HL-60 (cell line): ENCODE measurements at regions not wholly inside any gene's neighbourhood (a gene's known extent, or its start where the extent isn't known, plus 50 kb on each side); places are given as distances from the start of the nearest gene placed in this dataset.

ENCODE experiments used
- DNase-seq, 2 experiments: peaks; one replicate each; pipeline ENCODE4 v3.0.0-alpha.2; 2010 to 2020; ENCODE audit warnings: low read depth in 1 of 2, low spot score in 1 of 2
- H3K27ac ChIP-seq: fragments of 250-450 bp; sonication (Bioruptor Pico); replicated peaks from 2 replicates; pipeline ENCODE4 v1.5.1; 2020; ENCODE audit warnings: mild to moderate bottlenecking, moderate library complexity
- H3K27me3 ChIP-seq: fragments of 250-450 bp; sonication (Bioruptor Pico); 2 replicates; pipeline ENCODE4 v1.5.1; 2021; ENCODE audit warnings: mild to moderate bottlenecking, moderate library complexity; ENCODE audit not compliant: insufficient read depth, poor library complexity, severe bottlenecking
- H3K4me3 ChIP-seq: replicated peaks from 2 replicates; pipeline ENCODE4 v1.5.1; 2011; ENCODE audit warnings: mild to moderate bottlenecking, control low read depth, low read length; ENCODE audit not compliant: insufficient read depth
- GABPA ChIP-seq: IDR thresholded peaks from 2 replicates; pipeline ENCODE4 v1.6.1; 2012; ENCODE audit warnings: low read depth
- POLR2AphosphoS5 ChIP-seq: IDR thresholded peaks from 2 replicates; pipeline ENCODE4 v1.6.1; 2012; ENCODE audit warnings: low read depth
- SPI1 ChIP-seq: IDR thresholded peaks from 2 replicates; pipeline ENCODE4 v1.6.1; 2012; ENCODE audit warnings: low read depth, mild to moderate bottlenecking, borderline replicate concordance
- TF ChIP-seq, protein P1 (sequence below): IDR thresholded peaks from one replicate; pipeline ENCODE4 v1.5.1; 2011; ENCODE audit warnings: low read length, control low read depth, inconsistent platforms; ENCODE audit not compliant: insufficient read depth
- TF ChIP-seq, protein P2 (sequence below): IDR thresholded peaks from 2 replicates; pipeline ENCODE4 v1.6.1; 2012; ENCODE audit warnings: low read depth; ENCODE audit not compliant: insufficient replicate concordance

DNA sequence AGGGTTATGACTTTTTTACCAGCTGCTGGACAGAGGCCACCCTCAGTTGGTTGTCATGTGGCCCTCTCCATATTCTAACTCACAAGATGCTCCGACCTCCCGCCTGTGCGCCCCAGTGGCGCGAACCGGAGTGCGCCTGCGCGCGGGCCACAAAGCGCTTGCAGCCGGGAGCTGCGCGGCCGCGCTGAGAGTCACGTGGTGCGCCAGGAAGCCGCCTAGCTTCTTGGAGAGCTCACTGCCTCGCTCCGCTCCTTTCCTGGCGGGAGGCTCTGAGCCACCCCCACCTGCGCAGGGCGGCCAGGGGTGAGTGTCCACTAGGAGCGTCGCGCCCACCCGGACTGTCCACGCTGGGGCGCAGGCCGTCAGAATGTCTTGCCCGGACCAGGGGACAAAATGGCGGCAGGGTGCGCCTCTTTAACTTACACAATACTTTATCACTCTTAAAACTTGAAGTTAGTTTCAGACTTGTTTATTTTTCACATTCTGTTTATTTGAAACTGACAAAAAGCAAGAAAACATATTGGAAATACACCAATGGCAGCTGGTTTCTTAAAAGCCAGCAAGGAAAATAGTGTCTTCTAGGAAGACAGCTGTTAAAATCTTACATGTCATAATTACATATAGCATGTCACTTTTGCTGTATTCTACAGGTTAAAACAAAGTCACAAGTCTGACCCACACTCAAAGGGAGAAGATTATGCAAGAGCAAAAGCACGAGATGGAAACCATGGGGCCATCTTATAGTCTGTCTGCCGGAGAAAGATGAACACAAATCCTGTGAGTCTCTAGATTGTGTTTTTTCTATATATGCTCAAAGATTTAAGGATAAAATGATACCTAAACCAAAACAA, 357.9 kb downstream of the CNTNAP4 start:
- TF ChIP-seq POLR2AphosphoS5 (no peak), GABPA (no peak)
- TF ChIP-seq, protein P1, sequence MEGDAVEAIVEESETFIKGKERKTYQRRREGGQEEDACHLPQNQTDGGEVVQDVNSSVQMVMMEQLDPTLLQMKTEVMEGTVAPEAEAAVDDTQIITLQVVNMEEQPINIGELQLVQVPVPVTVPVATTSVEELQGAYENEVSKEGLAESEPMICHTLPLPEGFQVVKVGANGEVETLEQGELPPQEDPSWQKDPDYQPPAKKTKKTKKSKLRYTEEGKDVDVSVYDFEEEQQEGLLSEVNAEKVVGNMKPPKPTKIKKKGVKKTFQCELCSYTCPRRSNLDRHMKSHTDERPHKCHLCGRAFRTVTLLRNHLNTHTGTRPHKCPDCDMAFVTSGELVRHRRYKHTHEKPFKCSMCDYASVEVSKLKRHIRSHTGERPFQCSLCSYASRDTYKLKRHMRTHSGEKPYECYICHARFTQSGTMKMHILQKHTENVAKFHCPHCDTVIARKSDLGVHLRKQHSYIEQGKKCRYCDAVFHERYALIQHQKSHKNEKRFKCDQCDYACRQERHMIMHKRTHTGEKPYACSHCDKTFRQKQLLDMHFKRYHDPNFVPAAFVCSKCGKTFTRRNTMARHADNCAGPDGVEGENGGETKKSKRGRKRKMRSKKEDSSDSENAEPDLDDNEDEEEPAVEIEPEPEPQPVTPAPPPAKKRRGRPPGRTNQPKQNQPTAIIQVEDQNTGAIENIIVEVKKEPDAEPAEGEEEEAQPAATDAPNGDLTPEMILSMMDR, result no peak
- Histone ChIP-seq H3K4me3 (no peak overlapping the region), H3K27ac (no peak overlapping the region), H3K27me3 (no peaks in the 10 kb centered on the region)
- no peak for DNase-seq

DNA sequence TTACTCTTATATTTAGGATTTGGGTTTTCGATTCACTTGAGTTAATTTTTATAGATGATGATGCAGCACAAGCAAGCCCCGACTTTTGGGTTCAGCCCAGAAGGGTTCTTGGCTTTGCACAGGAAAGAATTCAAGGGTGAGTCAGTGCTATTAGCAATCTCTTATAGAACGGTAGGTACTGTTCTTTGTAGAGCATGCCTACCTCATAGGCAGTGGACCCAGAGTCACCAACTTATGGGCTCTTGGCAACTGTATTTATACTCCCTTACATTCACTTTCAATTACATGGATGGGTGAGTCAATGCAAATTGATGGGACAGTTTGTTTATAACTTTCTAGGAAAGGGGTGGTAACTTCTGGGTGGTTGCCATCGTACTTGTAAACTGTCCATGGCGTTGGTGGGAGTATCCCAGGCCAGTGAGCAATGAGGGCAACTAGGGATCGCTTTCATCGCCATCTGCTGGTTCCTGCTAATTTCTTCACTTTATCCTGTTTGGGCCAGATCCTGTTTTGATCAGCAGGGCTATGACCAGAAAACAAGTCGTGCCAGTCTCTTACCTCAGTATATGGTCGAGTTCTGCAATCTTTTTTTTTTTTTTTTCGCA, 362.6 kb downstream of the CNTNAP4 start:
- H3K4me3 ChIP-seq, result no peak overlapping the region
- TF ChIP-seq, protein P1, result peak; percentile 24
- TF ChIP-seq, protein P2, sequence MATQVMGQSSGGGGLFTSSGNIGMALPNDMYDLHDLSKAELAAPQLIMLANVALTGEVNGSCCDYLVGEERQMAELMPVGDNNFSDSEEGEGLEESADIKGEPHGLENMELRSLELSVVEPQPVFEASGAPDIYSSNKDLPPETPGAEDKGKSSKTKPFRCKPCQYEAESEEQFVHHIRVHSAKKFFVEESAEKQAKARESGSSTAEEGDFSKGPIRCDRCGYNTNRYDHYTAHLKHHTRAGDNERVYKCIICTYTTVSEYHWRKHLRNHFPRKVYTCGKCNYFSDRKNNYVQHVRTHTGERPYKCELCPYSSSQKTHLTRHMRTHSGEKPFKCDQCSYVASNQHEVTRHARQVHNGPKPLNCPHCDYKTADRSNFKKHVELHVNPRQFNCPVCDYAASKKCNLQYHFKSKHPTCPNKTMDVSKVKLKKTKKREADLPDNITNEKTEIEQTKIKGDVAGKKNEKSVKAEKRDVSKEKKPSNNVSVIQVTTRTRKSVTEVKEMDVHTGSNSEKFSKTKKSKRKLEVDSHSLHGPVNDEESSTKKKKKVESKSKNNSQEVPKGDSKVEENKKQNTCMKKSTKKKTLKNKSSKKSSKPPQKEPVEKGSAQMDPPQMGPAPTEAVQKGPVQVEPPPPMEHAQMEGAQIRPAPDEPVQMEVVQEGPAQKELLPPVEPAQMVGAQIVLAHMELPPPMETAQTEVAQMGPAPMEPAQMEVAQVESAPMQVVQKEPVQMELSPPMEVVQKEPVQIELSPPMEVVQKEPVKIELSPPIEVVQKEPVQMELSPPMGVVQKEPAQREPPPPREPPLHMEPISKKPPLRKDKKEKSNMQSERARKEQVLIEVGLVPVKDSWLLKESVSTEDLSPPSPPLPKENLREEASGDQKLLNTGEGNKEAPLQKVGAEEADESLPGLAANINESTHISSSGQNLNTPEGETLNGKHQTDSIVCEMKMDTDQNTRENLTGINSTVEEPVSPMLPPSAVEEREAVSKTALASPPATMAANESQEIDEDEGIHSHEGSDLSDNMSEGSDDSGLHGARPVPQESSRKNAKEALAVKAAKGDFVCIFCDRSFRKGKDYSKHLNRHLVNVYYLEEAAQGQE, result no peak
- H3K27ac ChIP-seq, result no peak overlapping the region
- DNase-seq, result peak in 1 of 2 experiments; percentile 4
- no peaks in the 10 kb centered on the region for H3K27me3 ChIP-seq

DNA sequence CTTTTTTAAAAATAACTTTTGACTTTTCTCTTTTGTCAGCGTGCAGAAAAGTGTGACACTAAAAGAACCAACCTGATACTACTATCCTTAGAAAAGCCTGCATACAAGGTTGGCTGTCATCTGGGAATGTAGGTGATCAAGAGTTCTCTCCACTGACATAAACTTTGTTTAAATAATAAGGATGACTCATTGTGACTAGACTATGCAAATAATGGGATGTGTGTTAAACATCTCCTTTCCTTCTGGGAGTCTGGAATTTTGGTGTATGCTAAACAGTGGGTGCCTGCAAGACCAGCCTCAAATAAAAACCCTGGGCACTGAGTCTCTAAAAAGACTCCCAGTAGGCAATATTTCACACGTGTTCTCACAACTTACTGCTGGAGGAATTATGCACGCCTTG, 373.4 kb downstream of the CNTNAP4 start:
- TF ChIP-seq POLR2AphosphoS5, result no peak
- TF ChIP-seq GABPA, result no peak
- TF ChIP-seq, protein P2, result no peak
- no peak overlapping the region for H3K4me3 ChIP-seq
- no peak overlapping the region for H3K27ac ChIP-seq
- no peak for DNase-seq
- H3K27me3 ChIP-seq, result no peaks in the 10 kb centered on the region

DNA sequence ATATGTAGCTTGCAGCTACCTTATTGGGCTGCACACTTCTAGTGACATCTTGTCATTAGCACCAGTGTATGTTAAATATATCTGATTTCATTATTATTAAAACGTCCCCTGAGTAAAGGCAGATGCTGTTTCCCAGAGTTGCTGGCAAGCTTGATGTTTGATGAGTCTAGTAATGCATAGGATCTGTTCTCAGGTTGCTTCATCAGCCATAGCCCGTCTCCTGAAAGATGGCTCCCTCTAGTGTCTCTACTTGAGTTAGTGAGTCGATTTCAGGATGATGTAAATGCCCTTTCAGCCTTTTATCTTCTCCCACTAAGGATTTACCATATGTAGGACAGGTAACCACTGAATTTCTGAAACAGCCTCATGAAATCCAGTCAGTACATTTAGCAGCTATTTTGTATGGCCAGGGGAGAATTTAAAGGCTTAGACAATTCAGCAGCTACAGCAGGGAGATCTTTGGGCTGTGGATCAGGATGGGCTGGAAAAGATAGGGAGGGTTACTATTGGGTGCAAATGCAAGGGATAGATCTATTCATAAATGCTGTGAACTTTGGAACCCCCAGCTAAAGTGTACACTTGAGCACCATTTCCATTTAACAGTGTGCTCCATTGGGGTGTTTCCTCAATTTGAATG, 376.3 kb downstream of the CNTNAP4 start:
- TF ChIP-seq POLR2AphosphoS5, result no peak
- TF ChIP-seq GABPA, result no peak
- TF ChIP-seq, protein P2, result no peak
- no peak for TF ChIP-seq SPI1
- TF ChIP-seq, protein P1, result peak; percentile 49
- Histone ChIP-seq H3K27me3 (no peaks in the 10 kb centered on the region), H3K4me3 (no peak overlapping the region), H3K27ac (no peak overlapping the region)
- DNase-seq, result peak; percentile 11 to 38
